ENCODE measurements at regions not wholly inside any gene's neighbourhood (a gene's known extent, or its start where the extent isn't known, plus 50 kb on each side); places are given as distances from the start of the nearest gene placed in this dataset.

- ATAC-seq (no peak), DNase-seq (no peak)
- Histone ChIP-seq H3K36me3 (replicated peaks in 1 of 2; ENCODE audit: insufficient read depth in 1 of 2, low read depth in 2 of 2) (no peaks in the 10 kb centered on the region), H3K4me3 (no peak overlapping the region), H3K27ac (no peak overlapping the region), H3K27me3 (no peaks in the 10 kb centered on the region), H3K9me3 (no peaks in the 10 kb centered on the region), H3K4me1 (no peaks in the 10 kb centered on the region)
- WGBS, 2 donors, result 85 to 87% methylated on average over 3 of the region's 3 CpGs
- TF ChIP-seq CTCF (IDR thresholded peaks at IDR 0.05) (no peak), POLR2A (IDR thresholded peaks at IDR 0.05) (no peak)
- intact Hi-C loops (cut with DNase I), result no loop called here
Observed at GRCh38 chr1:227434808-227435444, 116.6 kb upstream of the CDC42BPA start.

DNA sequence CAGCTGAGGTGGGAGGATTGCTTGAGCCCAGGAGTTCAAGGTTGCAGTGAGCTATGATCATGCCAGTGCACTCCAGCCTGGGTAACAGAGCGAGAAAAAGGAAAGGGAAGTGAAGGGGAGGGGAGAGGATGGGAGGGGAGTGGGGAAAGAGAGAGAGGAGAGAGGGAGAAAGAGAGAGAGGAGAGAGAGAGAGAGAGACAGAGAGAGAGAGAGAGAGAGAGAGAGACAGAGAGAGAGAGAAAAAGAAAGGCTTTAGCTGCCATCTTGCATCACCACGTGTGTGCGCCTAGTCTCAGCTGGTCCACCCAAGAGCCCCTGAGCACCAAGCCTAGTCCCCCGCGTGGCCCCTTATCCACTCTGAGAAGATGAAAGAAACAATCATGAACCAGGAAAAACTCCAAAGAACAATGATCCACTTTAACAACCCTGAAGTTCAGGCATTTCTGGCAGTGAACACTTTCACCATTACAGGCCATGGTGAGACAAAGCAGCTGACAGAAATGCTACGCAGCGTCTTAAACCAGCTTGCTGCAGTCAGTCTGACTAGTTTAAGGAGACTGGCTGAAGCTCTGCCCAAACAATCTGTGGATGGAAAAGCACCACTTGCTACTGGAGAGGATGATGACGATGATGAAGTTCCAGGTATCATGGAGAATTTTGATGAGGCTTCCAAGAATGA, 115.5 kb upstream of the CDC42BPA start:
- intact Hi-C loops (cut with DNase I), result no loop called here
- H3K27ac ChIP-seq, result no peak overlapping the region
- no peaks in the 10 kb centered on the region for H3K36me3 ChIP-seq (replicated peaks in 1 of 2; ENCODE audit: insufficient read depth in 1 of 2, low read depth in 2 of 2)
- H3K4me1 ChIP-seq, result peaks cover 9% of the 10 kb centered on the region
- no peak overlapping the region for H3K4me3 ChIP-seq
- DNase-seq, result no peak
- TF ChIP-seq CTCF (IDR thresholded peaks at IDR 0.05) (no peak), POLR2A (IDR thresholded peaks at IDR 0.05) (no peak)
- H3K27me3 ChIP-seq, result no peaks in the 10 kb centered on the region
- WGBS, 2 donors, result 89 to 92% methylated on average over 8 of the region's 8 CpGs
- ATAC-seq, result no peak
- H3K9me3 ChIP-seq, result no peaks in the 10 kb centered on the region

DNA sequence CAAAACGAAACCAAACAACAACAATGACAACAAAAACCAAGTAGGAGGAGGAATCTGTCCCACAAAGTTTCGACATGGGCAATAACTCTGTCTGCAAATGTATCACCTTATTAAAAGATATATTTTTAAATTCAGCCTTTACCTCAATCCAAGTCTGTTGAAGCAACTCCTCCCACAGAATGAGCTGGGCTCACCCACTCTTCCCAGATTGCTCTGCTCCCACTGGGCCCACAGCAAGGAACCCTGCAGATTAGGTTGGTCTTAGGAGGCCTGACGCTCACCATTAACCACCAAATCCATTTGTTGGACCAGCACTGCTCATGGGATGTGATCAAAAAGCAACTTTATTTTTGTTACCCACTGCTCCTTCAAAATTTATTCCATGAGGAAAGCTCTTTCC, 114.7 kb upstream of the CDC42BPA start:
- TF ChIP-seq CTCF (IDR thresholded peaks at IDR 0.05) (no peak), POLR2A (IDR thresholded peaks at IDR 0.05) (no peak)
- Histone ChIP-seq H3K4me1 (peaks cover 17% of the 10 kb centered on the region), H3K27me3 (no peaks in the 10 kb centered on the region), H3K9me3 (no peaks in the 10 kb centered on the region), H3K36me3 (replicated peaks in 1 of 2; ENCODE audit: insufficient read depth in 1 of 2, low read depth in 2 of 2) (no peaks in the 10 kb centered on the region), H3K4me3 (no peak overlapping the region), H3K27ac (no peak overlapping the region)
- intact Hi-C loops (cut with DNase I), result no loop called here
- 87 to 88% methylated on average over 3 of the region's 3 CpGs for WGBS, 2 donors
- no peak for ATAC-seq
- no peak for DNase-seq

- Histone ChIP-seq H3K27me3 (no peaks in the 10 kb centered on the region), H3K27ac (no peak overlapping the region), H3K9me3 (no peaks in the 10 kb centered on the region), H3K4me3 (no peak overlapping the region), H3K36me3 (replicated peaks in 1 of 2; ENCODE audit: insufficient read depth in 1 of 2, low read depth in 2 of 2) (no peaks in the 10 kb centered on the region), H3K4me1 (peaks cover 17% of the 10 kb centered on the region)
- ATAC-seq, result no peak
- DNase-seq, result no peak
- 79 to 92% methylated on average over 1 of the region's 1 CpG for WGBS, 2 donors
- no peak for TF ChIP-seq POLR2A (IDR thresholded peaks at IDR 0.05)
- intact Hi-C loops (cut with DNase I), result no loop called here
Observed at GRCh38 chr1:227432181-227432535, 113.9 kb upstream of the CDC42BPA start.

DNA sequence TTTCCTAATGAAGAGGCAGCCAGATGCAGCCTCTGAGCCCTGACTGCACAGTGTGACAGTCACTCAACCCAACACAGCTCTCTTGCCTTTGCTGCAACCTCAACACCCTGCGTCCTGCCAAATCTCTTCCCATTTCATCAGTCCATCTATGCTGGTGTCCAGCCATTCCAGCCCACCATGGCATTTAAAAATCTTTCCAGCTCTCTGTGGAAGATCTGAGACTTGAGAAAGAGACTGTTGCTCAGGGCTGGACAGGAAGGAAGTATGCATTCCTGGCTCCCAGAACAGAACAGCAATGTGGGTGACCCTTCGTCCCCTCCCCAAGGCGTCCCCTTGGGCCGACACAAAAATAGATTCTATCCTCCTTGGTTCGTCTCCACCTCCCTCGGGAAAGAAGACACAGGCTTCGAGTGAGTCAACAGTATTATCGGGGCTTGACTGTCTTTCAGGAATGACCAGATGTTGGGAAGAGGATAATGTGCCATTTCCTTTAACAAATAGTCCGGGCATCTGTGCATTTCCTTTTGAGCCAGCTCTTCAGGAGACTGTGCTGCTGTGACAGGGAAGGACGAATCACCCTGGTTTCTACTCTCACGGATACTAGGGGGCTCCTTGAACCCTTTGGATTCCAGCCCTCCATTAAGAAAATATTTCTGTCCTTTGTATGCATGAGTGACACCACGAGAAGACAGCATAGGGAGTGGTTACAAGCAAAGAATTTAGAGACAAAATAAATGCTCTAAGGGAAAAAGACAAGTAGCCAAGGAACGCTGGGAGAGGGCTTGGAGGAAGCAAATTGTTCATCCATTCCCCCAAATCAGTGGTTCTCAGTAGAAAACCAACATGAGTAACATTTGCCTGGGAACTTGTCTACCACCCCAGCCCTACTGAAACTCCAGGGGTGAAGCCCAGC, 111.4 kb upstream of the CDC42BPA start:
- DNase-seq (peak in 1 of 4 donors; percentile 13), ATAC-seq (peak; percentile 23)
- H3K27me3 ChIP-seq, result no peaks in the 10 kb centered on the region
- H3K4me1 ChIP-seq, result peaks cover 17% of the 10 kb centered on the region
- H3K9me3 ChIP-seq, result no peaks in the 10 kb centered on the region
- peak overlapping the region; percentile 17 to 73 (median 54) for H3K27ac ChIP-seq
- no peak overlapping the region for H3K4me3 ChIP-seq
- no peak for TF ChIP-seq CTCF (IDR thresholded peaks at IDR 0.05)
- no peak for TF ChIP-seq POLR2A (IDR thresholded peaks at IDR 0.05)
- WGBS, 2 donors, result 66 to 71% methylated on average over 13 of the region's 13 CpGs
- intact Hi-C loops (cut with DNase I), result loop anchor here (10.0 kb wide), 1 partner anchor 205 kb away; no protein-coding TSS in a partner anchor
- H3K36me3 ChIP-seq (replicated peaks in 1 of 2; ENCODE audit: insufficient read depth in 1 of 2, low read depth in 2 of 2), result no peaks in the 10 kb centered on the region

All from body of pancreas (tissue), 4 donors.